GM18907 (cell line): ENCODE measurements at regions not wholly inside any gene's neighbourhood (a gene's known extent, or its start where the extent isn't known, plus 50 kb on each side); places are given as distances from the start of the nearest gene placed in this dataset.

ENCODE experiments used
- ATAC-seq: cut with Tn5 transposase; IDR thresholded peaks from one replicate; pipeline ENCODE4 v1.9.1; 2021; ENCODE audit warnings: mild to moderate bottlenecking, moderate library complexity; ENCODE audit not compliant: unreplicated experiment

DNA sequence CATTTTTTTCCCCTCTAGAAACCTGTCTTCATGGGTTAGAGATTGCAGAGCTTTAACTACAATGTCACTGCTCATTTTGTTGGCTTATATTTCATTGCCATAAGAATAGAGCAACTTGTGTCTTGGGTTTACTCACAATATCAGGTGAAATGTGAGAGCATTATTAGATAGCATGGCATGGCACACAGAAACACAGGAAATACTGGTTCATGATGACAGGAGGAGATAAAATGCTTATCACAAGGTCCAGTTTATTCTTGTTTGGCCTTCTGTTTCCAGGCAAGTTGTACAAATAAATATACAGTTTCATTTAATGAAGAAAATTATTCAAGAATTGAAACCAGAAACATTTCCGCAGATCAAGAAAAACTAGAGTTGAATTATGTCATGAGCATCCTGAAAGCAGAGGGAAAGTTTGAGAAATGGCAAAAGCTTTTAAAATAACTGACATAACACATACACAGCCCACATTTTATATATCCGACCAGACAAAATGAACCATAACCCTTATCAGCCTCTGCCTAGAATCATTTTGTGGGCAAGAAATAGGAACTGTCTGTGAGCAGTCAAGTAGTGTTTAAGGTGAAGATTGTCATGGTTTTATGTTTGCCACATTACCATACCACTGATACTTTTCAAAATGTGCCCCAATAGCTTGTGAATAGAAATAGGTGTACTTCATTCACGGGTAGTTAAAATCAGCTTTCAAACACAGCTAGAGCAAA lies 297.9 kb upstream of the ARGLU1 start:
- no peak for ATAC-seq

- ATAC-seq: no peak
Measured at GRCh38 chr13:106859533-106859904, 291.6 kb upstream of the ARGLU1 start.

DNA sequence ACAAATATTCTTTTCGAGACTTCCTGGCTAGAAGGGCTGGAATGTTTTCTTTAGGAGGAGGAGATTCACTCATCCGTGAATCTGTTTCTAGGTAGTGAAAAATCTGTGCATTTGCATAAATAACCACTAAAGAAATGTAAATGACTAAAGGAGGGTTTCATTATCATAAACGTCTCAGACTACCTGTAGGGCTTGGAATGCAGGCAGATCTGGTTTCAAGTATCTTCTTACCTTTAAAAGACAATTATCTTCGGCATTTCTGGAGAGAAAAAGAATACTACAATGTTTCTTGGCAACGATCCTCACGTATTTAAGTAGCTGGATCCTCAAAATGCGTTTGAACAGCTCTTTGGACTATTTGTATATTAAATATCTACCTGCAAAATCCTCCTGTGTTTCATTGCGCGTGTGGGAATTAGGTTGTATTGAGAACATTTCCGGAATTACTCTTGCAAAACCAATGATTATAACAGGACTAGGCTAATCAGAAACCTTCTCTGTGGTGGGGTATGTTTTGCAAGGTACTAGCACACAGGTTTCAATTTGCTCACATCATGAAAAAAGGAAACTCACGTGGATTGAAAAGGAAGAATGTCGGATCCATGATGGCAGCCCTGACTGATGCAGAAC lies 291.1 kb upstream of the ARGLU1 start:
- ATAC-seq: no peak

GRCh38 chr13:106852436-106852835 lies 284.5 kb upstream of the ARGLU1 start:
- ATAC-seq: no peak

DNA sequence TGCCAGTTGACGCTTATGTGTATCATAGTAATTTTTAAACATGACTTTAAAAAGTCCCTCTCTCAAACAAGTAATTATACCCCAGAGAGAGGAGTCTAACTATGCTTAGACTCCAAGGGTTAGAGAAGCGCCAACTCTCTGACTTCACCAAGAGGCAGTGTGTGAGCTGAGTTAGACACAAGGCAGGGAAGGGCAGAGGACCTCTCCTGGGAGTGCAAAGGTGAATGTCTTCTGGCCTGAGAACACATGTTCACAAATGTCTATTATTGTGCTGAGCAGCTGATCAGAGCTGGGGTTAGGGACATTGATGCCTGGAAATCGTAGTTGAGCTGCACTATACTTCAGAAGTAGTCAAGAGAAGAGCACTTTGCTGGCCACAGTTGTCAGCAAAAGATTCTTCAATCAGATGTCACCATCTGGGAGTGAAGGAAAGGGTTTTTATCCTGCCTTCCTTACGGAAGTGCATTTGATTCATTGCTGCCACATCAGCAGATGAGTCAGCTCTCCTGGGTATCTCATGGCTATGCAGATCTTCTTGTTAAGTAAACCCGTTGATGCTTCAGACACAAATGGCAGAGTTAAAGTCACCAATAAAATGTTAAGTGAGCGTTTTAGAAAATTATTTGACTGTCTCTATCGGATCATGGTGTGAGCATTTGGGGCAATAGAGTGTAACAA lies 283.2 kb upstream of the ARGLU1 start:
- ATAC-seq: no peak

- no peak for ATAC-seq
Measured at GRCh38 chr13:106846571-106847448, 278.9 kb upstream of the ARGLU1 start.

DNA sequence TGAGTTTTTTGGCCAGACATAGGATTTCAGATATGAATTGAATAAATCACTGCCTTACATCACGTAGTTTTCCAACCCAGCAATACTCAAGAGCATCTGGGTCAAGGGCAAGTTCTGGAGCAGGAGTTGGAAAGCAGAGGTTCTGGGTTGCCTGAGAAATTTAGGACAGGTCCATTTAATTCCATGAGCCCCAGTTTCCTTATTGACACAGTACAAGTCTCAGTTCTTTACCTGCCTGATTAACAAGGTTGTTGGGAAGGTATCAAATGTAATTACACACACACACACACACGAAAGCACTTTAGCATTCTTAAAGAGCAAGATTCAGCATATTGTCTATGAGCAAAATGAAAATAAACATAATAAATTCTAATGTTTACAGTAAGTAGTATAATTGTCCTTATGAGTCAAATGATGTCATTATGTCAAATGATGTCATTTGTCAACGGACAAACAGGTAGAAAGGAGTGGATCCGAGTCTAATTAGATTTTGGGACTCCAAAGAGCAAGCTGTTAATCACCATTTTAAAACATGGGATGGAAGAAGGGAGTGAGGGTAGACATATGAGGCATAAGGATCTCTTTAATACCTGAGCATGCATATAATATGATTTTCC lies 268.4 kb upstream of the ARGLU1 start:
- no peak for ATAC-seq

DNA sequence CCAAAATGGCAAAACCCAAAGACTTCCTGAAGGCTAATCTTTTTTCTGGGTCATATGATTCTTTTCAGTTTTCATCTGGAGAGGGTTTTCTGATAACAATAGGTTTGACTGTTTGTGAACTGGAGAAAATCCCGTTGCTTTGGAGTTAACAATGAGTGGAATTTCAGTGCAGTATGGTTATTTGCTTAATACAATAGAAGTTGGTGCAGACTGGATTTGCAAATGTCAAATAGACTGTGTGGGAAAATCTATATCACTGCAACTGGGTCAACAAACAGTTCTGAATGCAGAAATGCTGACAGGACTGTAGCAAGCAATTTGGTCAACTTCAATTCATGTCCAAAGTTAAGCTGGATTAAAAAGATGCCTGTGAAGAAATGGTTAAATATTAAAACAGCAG lies 267.5 kb upstream of the ARGLU1 start:
- no peak for ATAC-seq

- ATAC-seq: no peak
Measured at GRCh38 chr13:106821979-106822378, 254.0 kb upstream of the ARGLU1 start.

GRCh38 chr13:106819413-106820180 lies 251.7 kb upstream of the ARGLU1 start:
- no peak for ATAC-seq

- ATAC-seq: no peak
Measured at GRCh38 chr13:106818971-106819370, 251.0 kb upstream of the ARGLU1 start.

DNA sequence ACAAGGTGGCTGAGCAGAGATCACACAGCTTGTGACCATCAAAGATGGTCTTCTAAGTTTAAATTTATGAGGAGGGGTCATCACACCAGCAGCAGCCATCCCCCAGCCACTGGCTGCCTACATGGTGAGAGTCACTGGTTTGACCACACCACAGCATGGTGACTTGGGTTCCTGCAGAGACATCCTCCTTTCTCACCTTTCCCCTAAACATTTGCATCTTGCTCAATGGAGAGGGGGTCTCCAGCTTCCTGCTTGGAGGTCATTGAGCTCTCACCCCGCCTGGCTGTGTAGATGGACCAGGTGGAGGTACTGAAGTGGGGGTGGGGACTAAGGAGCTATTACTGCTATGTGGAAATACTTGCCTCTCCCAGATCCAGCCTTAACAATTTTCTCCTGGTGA lies 247.6 kb upstream of the ARGLU1 start:
- no peak for ATAC-seq

- no peak for ATAC-seq
Measured at GRCh38 chr13:106814463-106814862, 246.5 kb upstream of the ARGLU1 start.

- ATAC-seq: no peak
Measured at GRCh38 chr13:106810069-106810468, 242.1 kb upstream of the ARGLU1 start.

- no peak for ATAC-seq
Measured at GRCh38 chr13:106804991-106805390, 237.1 kb upstream of the ARGLU1 start.

DNA sequence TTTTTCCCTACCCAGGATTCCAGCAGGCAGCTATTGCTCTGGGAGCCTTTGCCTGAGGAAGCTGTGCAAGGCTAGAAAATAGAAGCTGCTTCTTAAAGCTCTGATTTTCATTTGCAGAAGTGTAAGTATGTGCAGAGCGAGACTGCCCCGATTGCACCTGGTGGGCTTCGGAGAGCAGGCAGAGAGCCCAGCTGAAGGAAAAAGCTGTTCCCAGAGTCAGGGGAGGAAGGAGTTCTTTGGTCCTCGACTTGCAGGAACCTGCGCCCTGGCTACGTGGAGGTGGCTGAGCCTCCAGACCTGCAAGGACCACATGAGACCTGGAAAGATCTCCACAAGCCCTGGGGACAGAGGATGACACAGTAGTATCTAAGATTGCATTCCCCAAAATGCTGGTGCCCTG lies 235.0 kb upstream of the ARGLU1 start:
- ATAC-seq: no peak

DNA sequence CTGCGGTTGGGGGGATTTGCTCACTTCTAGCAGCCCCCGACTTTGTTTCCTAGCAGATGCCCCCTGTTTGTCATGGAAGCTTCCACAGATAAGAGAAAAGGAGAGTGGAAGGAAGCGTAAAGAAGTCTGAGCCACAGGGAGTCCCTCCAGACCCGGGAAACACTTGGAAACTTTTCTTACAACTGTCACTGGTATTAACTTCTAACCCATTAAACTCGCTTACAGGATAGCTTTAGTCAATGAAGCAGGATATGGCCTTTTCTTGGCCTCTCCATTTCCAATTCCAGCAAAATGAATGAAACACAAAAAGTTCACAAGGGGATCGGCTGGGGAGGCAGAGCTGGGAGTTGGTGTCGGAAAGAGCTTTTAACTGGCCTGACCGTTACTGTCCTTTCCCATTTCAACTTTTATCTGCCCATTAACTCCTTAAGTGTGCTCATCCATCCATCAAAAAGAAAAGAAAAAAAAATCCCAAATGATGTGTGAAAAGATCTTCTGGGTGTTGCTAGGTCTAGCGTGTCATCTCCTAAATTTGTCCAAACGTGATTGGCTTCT lies 231.9 kb upstream of the ARGLU1 start:
- no peak for ATAC-seq

DNA sequence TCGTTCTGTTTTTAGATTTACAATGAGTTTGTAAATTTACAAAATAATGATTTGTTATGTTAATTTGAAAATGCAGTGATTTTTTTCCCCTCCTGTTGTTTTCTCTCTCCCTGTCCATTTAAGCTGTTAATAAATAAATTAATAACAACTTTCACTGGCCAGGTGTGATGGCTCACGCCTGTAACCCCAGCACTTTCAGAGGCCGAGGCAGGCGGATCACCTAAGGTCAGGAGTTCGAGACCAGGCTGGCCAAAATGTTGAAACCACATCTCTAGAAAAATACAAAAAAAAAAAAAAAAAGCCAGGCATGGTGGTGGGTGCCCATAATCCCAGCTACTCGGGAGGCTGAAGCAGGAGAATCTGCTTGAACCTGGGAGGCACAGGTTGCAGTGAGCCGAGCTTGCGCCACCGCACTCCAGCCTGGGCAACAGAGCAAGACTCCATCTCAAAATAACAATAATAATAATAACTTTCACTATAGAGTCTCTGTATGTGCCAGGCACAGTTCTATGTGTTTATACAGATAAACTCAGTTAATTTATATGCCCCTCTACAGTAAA lies 229.2 kb upstream of the ARGLU1 start:
- no peak for ATAC-seq

- ATAC-seq: peak; percentile 64
Measured at GRCh38 chr13:106796280-106797047, 228.5 kb upstream of the ARGLU1 start.
